Muscle layer of colon (tissue), 2 donors: ENCODE measurements at regions not wholly inside any gene's neighbourhood (a gene's known extent, or its start where the extent isn't known, plus 50 kb on each side); places are given as distances from the start of the nearest gene placed in this dataset.

Experiments used
- H3K27ac ChIP-seq: one replicate; pipeline ENCODE4 v1.7.0; 2013; ENCODE audit warnings: low read depth, mild to moderate bottlenecking, low read length, moderate library complexity
- H3K27me3 ChIP-seq, 2 donors: one replicate each; pipeline ENCODE4 v1.7.0; 2013; ENCODE audit warnings: low read length in 2 of 2, mild to moderate bottlenecking in 2 of 2; ENCODE audit not compliant: insufficient read depth in 2 of 2, control insufficient read depth in 1 of 2
- H3K36me3 ChIP-seq: one replicate; pipeline ENCODE4 v1.7.0; 2013; ENCODE audit warnings: mild to moderate bottlenecking, low read length; ENCODE audit not compliant: insufficient read depth
- H3K4me1 ChIP-seq: one replicate; pipeline ENCODE4 v1.7.0; 2013; ENCODE audit warnings: mild to moderate bottlenecking, low read length; ENCODE audit not compliant: insufficient read depth
- H3K4me3 ChIP-seq, 2 donors: one replicate each; pipeline ENCODE4 v1.7.0; 2013; ENCODE audit warnings: low read length in 2 of 2, low read depth in 1 of 2, mild to moderate bottlenecking in 1 of 2, moderate library complexity in 1 of 2
- H3K9ac ChIP-seq: one replicate; pipeline ENCODE4 v1.7.0; 2013; ENCODE audit warnings: low read length
- H3K9me3 ChIP-seq: one replicate; pipeline ENCODE4 v1.7.0; 2013; ENCODE audit warnings: mild to moderate bottlenecking, low read length
- donor health status: abdominal sarcoma.
- donor health status: Adenocarcinoma of cecum.

GRCh38 chr5:56352808-56353590 is 119.9 kb upstream of the ANKRD55 start:
- Histone ChIP-seq H3K27me3 (no peaks in the 10 kb centered on the region), H3K9me3 (no peaks in the 10 kb centered on the region), H3K4me3 (no peak overlapping the region), H3K36me3 (no peaks in the 10 kb centered on the region), H3K27ac (no peak overlapping the region), H3K4me1 (peaks cover 26% of the 10 kb centered on the region), H3K9ac (no peak overlapping the region)

- no peaks in the 10 kb centered on the region for H3K36me3 ChIP-seq
- H3K4me3 ChIP-seq = no peak overlapping the region
- peaks cover 10% of the 10 kb centered on the region for H3K4me1 ChIP-seq
- H3K27me3 ChIP-seq = no peaks in the 10 kb centered on the region
- H3K9me3 ChIP-seq = no peaks in the 10 kb centered on the region
- H3K27ac ChIP-seq = no peak overlapping the region
- no peak overlapping the region for H3K9ac ChIP-seq
These were observed 117.6 kb upstream of the ANKRD55 start for GRCh38 chr5:56350597-56351170.

DNA sequence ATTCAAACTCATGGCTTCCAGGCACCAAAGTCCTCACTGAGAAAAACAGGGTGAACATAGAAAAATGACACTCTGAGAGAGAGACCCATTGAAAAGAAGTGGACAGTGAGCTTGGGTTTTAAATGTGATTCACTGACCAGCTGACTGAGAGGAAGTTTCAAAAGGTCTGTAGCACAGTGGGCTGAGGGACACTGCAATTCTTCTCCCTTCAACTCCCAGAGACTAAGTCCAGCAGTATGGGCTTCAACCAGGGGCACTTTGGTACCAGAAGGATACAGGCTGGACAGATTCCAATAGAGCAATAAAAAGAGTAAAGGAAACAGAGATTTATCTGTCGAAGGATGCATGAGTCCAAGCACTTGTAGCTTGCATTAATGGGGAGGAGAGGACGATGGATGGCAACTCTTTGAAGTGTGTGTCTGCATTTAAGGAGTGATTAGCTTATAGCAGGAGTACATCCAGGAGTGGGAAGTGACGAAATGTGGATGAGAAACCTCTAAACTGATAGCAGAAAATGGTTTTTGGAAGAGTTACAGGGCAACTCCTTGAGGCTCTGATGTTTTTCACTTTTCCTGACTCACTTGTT is 117.0 kb upstream of the ANKRD55 start:
- H3K4me1 ChIP-seq = peaks cover 10% of the 10 kb centered on the region
- H3K27ac ChIP-seq = no peak overlapping the region
- no peak overlapping the region for H3K9ac ChIP-seq
- no peaks in the 10 kb centered on the region for H3K36me3 ChIP-seq
- no peaks in the 10 kb centered on the region for H3K27me3 ChIP-seq
- H3K9me3 ChIP-seq = no peaks in the 10 kb centered on the region
- H3K4me3 ChIP-seq = no peak overlapping the region

- no peak overlapping the region for H3K4me3 ChIP-seq
- no peaks in the 10 kb centered on the region for H3K36me3 ChIP-seq
- peaks cover 10% of the 10 kb centered on the region for H3K4me1 ChIP-seq
- no peak overlapping the region for H3K27ac ChIP-seq
- H3K27me3 ChIP-seq = no peaks in the 10 kb centered on the region
- H3K9me3 ChIP-seq = no peaks in the 10 kb centered on the region
- no peak overlapping the region for H3K9ac ChIP-seq
These were observed 116.3 kb upstream of the ANKRD55 start for GRCh38 chr5:56349461-56349860.

- Histone ChIP-seq H3K4me3 (no peak overlapping the region), H3K27ac (no peak overlapping the region), H3K4me1 (peaks cover 10% of the 10 kb centered on the region), H3K9me3 (no peaks in the 10 kb centered on the region), H3K36me3 (no peaks in the 10 kb centered on the region), H3K9ac (no peak overlapping the region), H3K27me3 (no peaks in the 10 kb centered on the region)
These were observed 113.8 kb upstream of the ANKRD55 start for GRCh38 chr5:56346741-56347535.

GRCh38 chr5:56346044-56346710 is 113.0 kb upstream of the ANKRD55 start:
- H3K36me3 ChIP-seq = no peaks in the 10 kb centered on the region
- H3K9ac ChIP-seq = no peak overlapping the region
- peaks cover 10% of the 10 kb centered on the region for H3K4me1 ChIP-seq
- no peaks in the 10 kb centered on the region for H3K9me3 ChIP-seq
- H3K4me3 ChIP-seq = no peak overlapping the region
- H3K27me3 ChIP-seq = no peaks in the 10 kb centered on the region
- H3K27ac ChIP-seq = no peak overlapping the region

DNA sequence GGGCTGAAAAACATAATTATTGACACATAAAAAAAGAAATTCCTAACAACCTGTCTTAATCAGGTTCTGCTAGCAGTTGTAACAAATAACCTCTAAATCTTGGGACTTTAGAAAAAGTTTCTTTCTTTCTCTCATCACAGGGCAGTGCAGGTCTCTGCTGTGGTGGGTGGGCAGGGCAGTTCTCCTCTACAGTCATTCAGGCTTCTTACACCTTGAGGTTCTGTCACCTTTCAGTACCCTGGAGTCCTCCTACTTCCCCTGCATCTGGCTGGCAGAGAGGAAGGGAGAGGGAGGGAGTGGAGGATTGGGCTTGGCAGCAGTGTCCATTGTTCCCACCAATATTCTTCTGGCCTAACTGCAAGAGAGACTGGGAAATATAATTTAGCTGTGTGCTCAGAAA is 112.2 kb upstream of the ANKRD55 start:
- no peak overlapping the region for H3K9ac ChIP-seq
- no peak overlapping the region for H3K4me3 ChIP-seq
- no peaks in the 10 kb centered on the region for H3K9me3 ChIP-seq
- H3K36me3 ChIP-seq = no peaks in the 10 kb centered on the region
- H3K27ac ChIP-seq = no peak overlapping the region
- H3K27me3 ChIP-seq = no peaks in the 10 kb centered on the region
- H3K4me1 ChIP-seq = peaks cover 8% of the 10 kb centered on the region

DNA sequence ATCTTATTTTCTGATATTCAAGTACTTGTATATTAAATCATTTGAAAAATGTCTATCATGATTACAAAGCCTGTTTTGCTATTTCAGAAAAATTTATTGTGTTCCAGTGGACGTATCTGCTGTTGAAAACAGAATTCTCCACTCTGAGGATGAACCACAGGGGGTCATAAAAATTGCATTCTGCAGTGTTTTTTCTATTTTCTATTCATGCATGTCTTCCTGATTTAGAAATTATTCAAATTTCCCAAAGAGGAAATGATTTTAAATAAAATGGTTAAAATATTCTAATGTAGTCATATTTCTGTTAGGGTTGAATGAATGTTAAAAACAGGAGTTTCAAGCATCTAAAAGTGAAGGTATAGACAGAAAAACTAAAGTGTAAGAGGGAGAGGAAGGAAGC is 111.5 kb upstream of the ANKRD55 start:
- H3K9ac ChIP-seq = no peak overlapping the region
- H3K9me3 ChIP-seq = no peaks in the 10 kb centered on the region
- peaks cover under 1% of the 10 kb centered on the region for H3K4me1 ChIP-seq
- no peak overlapping the region for H3K27ac ChIP-seq
- no peaks in the 10 kb centered on the region for H3K27me3 ChIP-seq
- no peak overlapping the region for H3K4me3 ChIP-seq
- no peaks in the 10 kb centered on the region for H3K36me3 ChIP-seq

- H3K27ac ChIP-seq = no peak overlapping the region
- no peak overlapping the region for H3K4me3 ChIP-seq
- no peaks in the 10 kb centered on the region for H3K27me3 ChIP-seq
These were observed 110.9 kb upstream of the ANKRD55 start for GRCh38 chr5:56343988-56344387.

DNA sequence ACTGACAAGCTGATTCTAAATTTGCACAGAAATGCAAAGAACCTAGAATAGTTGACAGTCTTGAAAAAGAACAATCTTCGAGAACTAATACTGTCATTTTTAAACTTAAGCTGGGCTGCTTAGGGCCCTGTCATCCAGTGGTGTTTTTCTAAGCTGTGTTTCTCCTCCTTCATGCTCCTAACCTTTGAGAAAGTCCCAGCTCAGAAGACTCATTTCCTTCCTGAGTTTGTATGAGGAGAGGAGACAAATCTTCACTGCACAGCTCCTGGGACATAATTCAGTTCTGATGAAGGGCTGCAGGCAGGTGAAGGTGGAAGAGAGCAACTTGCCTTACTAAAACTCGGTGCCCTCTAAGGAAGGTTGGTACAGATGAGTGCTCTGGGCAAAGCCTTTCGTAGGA is 109.5 kb upstream of the ANKRD55 start:
- Histone ChIP-seq H3K27ac (no peak overlapping the region), H3K4me3 (no peak overlapping the region), H3K36me3 (no peaks in the 10 kb centered on the region), H3K9ac (no peak overlapping the region), H3K4me1 (no peaks in the 10 kb centered on the region), H3K27me3 (no peaks in the 10 kb centered on the region), H3K9me3 (no peaks in the 10 kb centered on the region)

More at GRCh38 chr5:56343988-56344387, 110.9 kb upstream of the ANKRD55 start:
- Histone ChIP-seq H3K9ac (no peak overlapping the region), H3K36me3 (no peaks in the 10 kb centered on the region), H3K9me3 (no peaks in the 10 kb centered on the region), H3K4me1 (no peaks in the 10 kb centered on the region)
